ENCODE measurements at regions not wholly inside any gene's neighbourhood (a gene's known extent, or its start where the extent isn't known, plus 50 kb on each side); places are given as distances from the start of the nearest gene placed in this dataset.

GRCh38 chrX:38878641-38879340 lies 77.5 kb downstream of the MID1IP1 start:
- peaks cover 59% of the 10 kb centered on the region for H3K4me1 ChIP-seq (ENCODE audit: insufficient read depth, low read length, severe bottlenecking)
- H3K9ac ChIP-seq (ENCODE audit: low read length) = peak overlapping the region; percentile 50
- peak overlapping the region; percentile 85 for H3K4me2 ChIP-seq (ENCODE audit: low read length)
- no peaks in the 10 kb centered on the region for H3F3A ChIP-seq (ENCODE audit: insufficient read depth, low read length)
- peak overlapping the region; percentile 43 for H3K4me3 ChIP-seq (ENCODE audit: low read depth, low read length, poor library complexity, severe bottlenecking)
- TF ChIP-seq EZH2 (IDR thresholded peaks at IDR 0.05; ENCODE audit: borderline replicate concordance, low read length) (no peak), CTCF (IDR thresholded peaks at IDR 0.05; ENCODE audit: low read length) (no peak)
- H3K9me3 ChIP-seq (ENCODE audit: low read length) = no peaks in the 10 kb centered on the region
- no peaks in the 10 kb centered on the region for H4K20me1 ChIP-seq (ENCODE audit: insufficient read depth, low read length)
- H3K27ac ChIP-seq (ENCODE audit: low read depth, low read length, poor library complexity, severe bottlenecking) = peak overlapping the region; percentile 99
- no peaks in the 10 kb centered on the region for H3K79me2 ChIP-seq (ENCODE audit: insufficient read depth, low read length)
- H3K36me3 ChIP-seq (ENCODE audit: insufficient read depth, low read length) = no peaks in the 10 kb centered on the region
- H3K9me2 ChIP-seq (ENCODE audit: low read depth, low read length) = no peaks in the 10 kb centered on the region
- H3K27me3 ChIP-seq (ENCODE audit: insufficient read depth, low read length) = no peaks in the 10 kb centered on the region
- no peak overlapping the region for H2AFZ ChIP-seq (ENCODE audit: low read length)

GRCh38 chrX:38879631-38880220 lies 78.5 kb downstream of the MID1IP1 start:
- Histone ChIP-seq H3K4me3 (ENCODE audit: low read depth, low read length, poor library complexity, severe bottlenecking) (peak overlapping the region; percentile 54), H3K27ac (ENCODE audit: low read depth, low read length, poor library complexity, severe bottlenecking) (peak overlapping the region; percentile 99), H3K4me1 (ENCODE audit: insufficient read depth, low read length, severe bottlenecking) (peaks cover 59% of the 10 kb centered on the region), H3K9ac (ENCODE audit: low read length) (peak overlapping the region; percentile 63), H3K9me3 (ENCODE audit: low read length) (no peaks in the 10 kb centered on the region), H3K27me3 (ENCODE audit: insufficient read depth, low read length) (no peaks in the 10 kb centered on the region), H3K36me3 (ENCODE audit: insufficient read depth, low read length) (no peaks in the 10 kb centered on the region), H3K79me2 (ENCODE audit: insufficient read depth, low read length) (no peaks in the 10 kb centered on the region), H3F3A (ENCODE audit: insufficient read depth, low read length) (no peaks in the 10 kb centered on the region), H3K4me2 (ENCODE audit: low read length) (peak overlapping the region; percentile 85), H3K9me2 (ENCODE audit: low read depth, low read length) (no peaks in the 10 kb centered on the region), H2AFZ (ENCODE audit: low read length) (no peak overlapping the region), H4K20me1 (ENCODE audit: insufficient read depth, low read length) (no peaks in the 10 kb centered on the region)
- no peak for TF ChIP-seq CTCF (IDR thresholded peaks at IDR 0.05; ENCODE audit: low read length)
- TF ChIP-seq EZH2 (IDR thresholded peaks at IDR 0.05; ENCODE audit: borderline replicate concordance, low read length) = no peak

- Histone ChIP-seq H3K4me1 (ENCODE audit: insufficient read depth, low read length, severe bottlenecking) (peaks cover 59% of the 10 kb centered on the region), H3K9me3 (ENCODE audit: low read length) (no peaks in the 10 kb centered on the region), H3K36me3 (ENCODE audit: insufficient read depth, low read length) (no peaks in the 10 kb centered on the region), H3K9ac (ENCODE audit: low read length) (peak overlapping the region; percentile 63), H3K4me3 (ENCODE audit: low read depth, low read length, poor library complexity, severe bottlenecking) (peak overlapping the region; percentile 54), H4K20me1 (ENCODE audit: insufficient read depth, low read length) (no peaks in the 10 kb centered on the region), H3K27me3 (ENCODE audit: insufficient read depth, low read length) (no peaks in the 10 kb centered on the region), H2AFZ (ENCODE audit: low read length) (no peak overlapping the region), H3F3A (ENCODE audit: insufficient read depth, low read length) (no peaks in the 10 kb centered on the region), H3K27ac (ENCODE audit: low read depth, low read length, poor library complexity, severe bottlenecking) (peak overlapping the region; percentile 99), H3K79me2 (ENCODE audit: insufficient read depth, low read length) (no peaks in the 10 kb centered on the region), H3K9me2 (ENCODE audit: low read depth, low read length) (no peaks in the 10 kb centered on the region), H3K4me2 (ENCODE audit: low read length) (peak overlapping the region; percentile 85)
- TF ChIP-seq CTCF (IDR thresholded peaks at IDR 0.05; ENCODE audit: low read length) (no peak), EZH2 (IDR thresholded peaks at IDR 0.05; ENCODE audit: borderline replicate concordance, low read length) (no peak)
These were observed 79.1 kb downstream of the MID1IP1 start for GRCh38 chrX:38880296-38880854.
